ENCODE measurements at regions not wholly inside any gene's neighbourhood (a gene's known extent, or its start where the extent isn't known, plus 50 kb on each side); places are given as distances from the start of the nearest gene placed in this dataset.

DNA sequence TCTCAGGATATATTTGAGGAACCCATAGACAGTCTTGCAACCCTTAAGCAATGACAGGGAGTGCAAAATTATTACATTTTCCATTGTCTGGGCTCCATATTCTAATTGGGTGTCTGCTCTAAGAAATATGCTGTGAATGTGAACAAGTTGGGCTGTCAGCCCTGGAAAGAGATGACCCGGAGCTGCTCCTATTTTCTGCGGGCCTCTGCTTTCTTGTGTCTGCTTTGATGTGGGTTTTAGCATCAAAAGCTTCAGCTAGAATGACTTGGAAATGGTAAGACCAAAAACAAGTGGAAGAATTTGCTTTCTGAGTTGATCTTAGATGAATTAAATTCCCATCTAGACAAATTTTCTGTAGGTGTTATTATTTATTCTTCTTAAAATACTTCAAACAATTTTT is 343.6 kb upstream of the IGFBP3 start:
- TF ChIP-seq CTCF (conservative IDR thresholded peaks at IDR 0.05; ENCODE audit: low read depth, low read length) (no peak), BHLHE40 (IDR thresholded peaks at IDR 0.05; ENCODE audit: low read depth, low read length) (no peak), POLR2A (IDR thresholded peaks at IDR 0.05; ENCODE audit: low read depth, low read length) (no peak), RAD21 (IDR thresholded peaks at IDR 0.05; ENCODE audit: low read length) (no peak), SMC3 (IDR thresholded peaks at IDR 0.05; ENCODE audit: low read depth, low read length) (no peak)

Data from IMR-90 (cell line).